ENCODE measurements at regions not wholly inside any gene's neighbourhood (a gene's known extent, or its start where the extent isn't known, plus 50 kb on each side); places are given as distances from the start of the nearest gene placed in this dataset.

- H3K27ac ChIP-seq (ENCODE audit: poor library complexity, severe bottlenecking) = no peak overlapping the region
- TF ChIP-seq, protein P1, sequence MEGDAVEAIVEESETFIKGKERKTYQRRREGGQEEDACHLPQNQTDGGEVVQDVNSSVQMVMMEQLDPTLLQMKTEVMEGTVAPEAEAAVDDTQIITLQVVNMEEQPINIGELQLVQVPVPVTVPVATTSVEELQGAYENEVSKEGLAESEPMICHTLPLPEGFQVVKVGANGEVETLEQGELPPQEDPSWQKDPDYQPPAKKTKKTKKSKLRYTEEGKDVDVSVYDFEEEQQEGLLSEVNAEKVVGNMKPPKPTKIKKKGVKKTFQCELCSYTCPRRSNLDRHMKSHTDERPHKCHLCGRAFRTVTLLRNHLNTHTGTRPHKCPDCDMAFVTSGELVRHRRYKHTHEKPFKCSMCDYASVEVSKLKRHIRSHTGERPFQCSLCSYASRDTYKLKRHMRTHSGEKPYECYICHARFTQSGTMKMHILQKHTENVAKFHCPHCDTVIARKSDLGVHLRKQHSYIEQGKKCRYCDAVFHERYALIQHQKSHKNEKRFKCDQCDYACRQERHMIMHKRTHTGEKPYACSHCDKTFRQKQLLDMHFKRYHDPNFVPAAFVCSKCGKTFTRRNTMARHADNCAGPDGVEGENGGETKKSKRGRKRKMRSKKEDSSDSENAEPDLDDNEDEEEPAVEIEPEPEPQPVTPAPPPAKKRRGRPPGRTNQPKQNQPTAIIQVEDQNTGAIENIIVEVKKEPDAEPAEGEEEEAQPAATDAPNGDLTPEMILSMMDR (IDR thresholded peaks at IDR 0.05; ENCODE audit: poor library complexity, severe bottlenecking) = no peak
- DNase-seq (ENCODE audit: low spot score) (no peak), ATAC-seq (ENCODE audit: low read depth) (no peak)
- H3K27me3 ChIP-seq (ENCODE audit: insufficient read depth, poor library complexity, severe bottlenecking) = no peaks in the 10 kb centered on the region
- no peaks in the 10 kb centered on the region for H3K9me3 ChIP-seq (ENCODE audit: severe bottlenecking)
- H3K36me3 ChIP-seq (ENCODE audit: low read depth) = no peaks in the 10 kb centered on the region
- no peak overlapping the region for H3K4me3 ChIP-seq (ENCODE audit: severe bottlenecking)
- H3K4me1 ChIP-seq (ENCODE audit: insufficient read depth, poor library complexity, severe bottlenecking) = peaks cover 31% of the 10 kb centered on the region
These were observed 331.8 kb downstream of the FOXO1 start for GRCh38 chr13:40334616-40335015.

DNA sequence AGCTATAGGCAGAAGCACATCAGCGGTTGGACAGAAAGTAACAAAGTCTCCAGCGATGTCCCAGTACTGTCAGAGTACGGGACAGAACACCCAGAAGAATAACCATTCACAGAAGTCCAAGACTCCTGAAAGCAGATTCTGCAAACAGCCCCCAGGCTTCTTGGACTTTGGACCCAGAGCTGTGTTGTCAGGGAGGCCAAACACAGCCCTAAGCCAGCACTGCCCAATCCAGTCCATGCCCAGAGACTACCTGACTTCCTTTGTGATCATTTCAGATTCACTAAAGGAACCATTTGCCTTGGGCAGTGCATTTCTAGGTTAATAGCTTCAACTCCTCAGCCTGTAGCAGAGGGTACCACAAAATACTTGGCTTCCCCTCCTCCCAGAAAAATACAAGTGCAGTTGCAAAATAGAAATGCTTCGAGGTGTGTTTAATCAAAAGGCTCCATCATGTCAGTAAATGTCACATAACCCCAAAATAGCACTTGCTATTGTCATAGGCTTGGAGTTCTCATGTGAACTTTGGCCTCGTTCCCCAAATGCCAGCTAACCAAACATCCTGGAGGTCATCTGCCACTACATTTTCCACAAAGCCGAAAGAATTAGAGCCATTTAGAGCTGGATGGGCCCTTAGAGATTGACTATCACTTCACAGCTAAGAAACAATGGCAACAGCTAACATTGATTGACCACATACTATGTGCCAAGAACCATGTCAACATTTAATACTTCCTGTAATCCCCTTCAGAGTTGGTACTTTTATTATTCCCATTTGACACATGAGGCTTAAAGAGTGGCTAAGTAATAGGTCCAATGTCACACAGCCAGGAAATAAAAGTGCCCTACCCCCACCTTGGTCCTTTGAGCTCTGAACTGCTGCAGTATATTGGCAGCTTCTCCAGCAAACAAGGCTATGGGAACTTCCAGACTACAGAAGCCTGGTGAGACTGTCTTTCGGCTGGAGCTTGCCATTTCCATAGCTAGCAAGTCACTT is 329.9 kb downstream of the FOXO1 start:
- Histone ChIP-seq H3K27me3 (ENCODE audit: insufficient read depth, poor library complexity, severe bottlenecking) (no peaks in the 10 kb centered on the region), H3K27ac (ENCODE audit: poor library complexity, severe bottlenecking) (no peak overlapping the region), H3K36me3 (ENCODE audit: low read depth) (no peaks in the 10 kb centered on the region), H3K9me3 (ENCODE audit: severe bottlenecking) (no peaks in the 10 kb centered on the region), H3K4me3 (ENCODE audit: severe bottlenecking) (no peak overlapping the region), H3K4me1 (ENCODE audit: insufficient read depth, poor library complexity, severe bottlenecking) (peaks cover 20% of the 10 kb centered on the region)
- TF ChIP-seq, protein P1 (IDR thresholded peaks at IDR 0.05; ENCODE audit: poor library complexity, severe bottlenecking) = no peak
- ATAC-seq (ENCODE audit: low read depth) = no peak
- no peak for DNase-seq (ENCODE audit: low spot score)

DNA sequence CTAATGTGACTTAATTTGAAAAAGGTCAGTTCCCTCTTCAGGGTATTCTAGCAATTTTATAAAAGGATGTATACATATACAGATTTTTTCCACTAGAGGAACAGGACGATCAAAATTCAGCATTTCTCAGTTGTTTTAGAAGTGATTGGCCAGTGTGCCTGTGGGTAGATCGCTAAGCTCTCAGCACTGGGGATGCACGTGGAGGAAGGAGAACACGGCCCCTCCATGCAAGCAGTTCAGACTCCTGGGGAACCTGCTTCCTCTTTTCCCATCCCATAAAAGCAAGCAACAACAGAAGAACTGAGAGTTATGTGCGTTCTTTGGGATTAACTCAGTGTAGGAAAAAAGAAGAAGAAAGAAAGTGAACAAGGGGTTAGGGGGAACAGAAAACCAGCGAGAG is 328.8 kb downstream of the FOXO1 start:
- no peaks in the 10 kb centered on the region for H3K36me3 ChIP-seq (ENCODE audit: low read depth)
- no peak overlapping the region for H3K27ac ChIP-seq (ENCODE audit: poor library complexity, severe bottlenecking)
- H3K4me3 ChIP-seq (ENCODE audit: severe bottlenecking) = no peak overlapping the region
- no peak for DNase-seq (ENCODE audit: low spot score)
- ATAC-seq (ENCODE audit: low read depth) = no peak
- peaks cover 8% of the 10 kb centered on the region for H3K4me1 ChIP-seq (ENCODE audit: insufficient read depth, poor library complexity, severe bottlenecking)
- no peaks in the 10 kb centered on the region for H3K9me3 ChIP-seq (ENCODE audit: severe bottlenecking)
- TF ChIP-seq, protein P1 (IDR thresholded peaks at IDR 0.05; ENCODE audit: poor library complexity, severe bottlenecking) = no peak
- H3K27me3 ChIP-seq (ENCODE audit: insufficient read depth, poor library complexity, severe bottlenecking) = no peaks in the 10 kb centered on the region

DNA sequence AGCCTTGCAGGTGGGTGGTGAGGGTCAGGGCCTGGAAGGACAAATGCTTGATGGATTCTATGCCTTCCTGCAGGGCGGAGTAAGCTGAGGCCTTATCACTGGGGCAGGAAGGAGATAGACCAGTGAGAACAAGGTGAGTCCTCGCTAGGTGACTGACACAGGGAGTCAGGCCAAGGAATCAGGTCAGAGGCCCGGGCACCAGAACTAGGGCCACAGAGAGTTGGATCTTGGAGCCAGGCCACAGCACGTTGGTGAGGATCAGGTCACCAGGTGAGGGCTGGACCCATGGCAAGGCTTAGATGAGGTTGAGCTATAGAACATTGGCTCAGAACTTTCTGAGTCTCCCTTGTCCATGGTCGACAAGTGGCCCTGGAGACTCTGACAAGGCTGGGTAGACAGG is 328.2 kb downstream of the FOXO1 start:
- TF ChIP-seq, protein P1 (IDR thresholded peaks at IDR 0.05; ENCODE audit: poor library complexity, severe bottlenecking) = no peak
- DNase-seq (ENCODE audit: low spot score) (no peak), ATAC-seq (ENCODE audit: low read depth) (no peak)
- no peak overlapping the region for H3K4me3 ChIP-seq (ENCODE audit: severe bottlenecking)
- H3K4me1 ChIP-seq (ENCODE audit: insufficient read depth, poor library complexity, severe bottlenecking) = peaks cover 3% of the 10 kb centered on the region
- H3K27ac ChIP-seq (ENCODE audit: poor library complexity, severe bottlenecking) = no peak overlapping the region
- no peaks in the 10 kb centered on the region for H3K36me3 ChIP-seq (ENCODE audit: low read depth)
- no peaks in the 10 kb centered on the region for H3K27me3 ChIP-seq (ENCODE audit: insufficient read depth, poor library complexity, severe bottlenecking)
- no peaks in the 10 kb centered on the region for H3K9me3 ChIP-seq (ENCODE audit: severe bottlenecking)

All from RWPE2 (cell line).